EL (cell line): ENCODE measurements at regions not wholly inside any gene's neighbourhood (a gene's known extent, or its start where the extent isn't known, plus 50 kb on each side); places are given as distances from the start of the nearest gene placed in this dataset.
A peak's percentile ranks its signal among the peaks of the same experiment; 100 is the strongest.
"Not testable (repeated sequence)": the region's sequence is repeated elsewhere in the genome, so short reads cannot be mapped to it uniquely, and the experiment has no call there.

Experiments used
- DNase-seq: peaks from one replicate; pipeline ENCODE4 v3.0.0-alpha.2; 2016

DNA sequence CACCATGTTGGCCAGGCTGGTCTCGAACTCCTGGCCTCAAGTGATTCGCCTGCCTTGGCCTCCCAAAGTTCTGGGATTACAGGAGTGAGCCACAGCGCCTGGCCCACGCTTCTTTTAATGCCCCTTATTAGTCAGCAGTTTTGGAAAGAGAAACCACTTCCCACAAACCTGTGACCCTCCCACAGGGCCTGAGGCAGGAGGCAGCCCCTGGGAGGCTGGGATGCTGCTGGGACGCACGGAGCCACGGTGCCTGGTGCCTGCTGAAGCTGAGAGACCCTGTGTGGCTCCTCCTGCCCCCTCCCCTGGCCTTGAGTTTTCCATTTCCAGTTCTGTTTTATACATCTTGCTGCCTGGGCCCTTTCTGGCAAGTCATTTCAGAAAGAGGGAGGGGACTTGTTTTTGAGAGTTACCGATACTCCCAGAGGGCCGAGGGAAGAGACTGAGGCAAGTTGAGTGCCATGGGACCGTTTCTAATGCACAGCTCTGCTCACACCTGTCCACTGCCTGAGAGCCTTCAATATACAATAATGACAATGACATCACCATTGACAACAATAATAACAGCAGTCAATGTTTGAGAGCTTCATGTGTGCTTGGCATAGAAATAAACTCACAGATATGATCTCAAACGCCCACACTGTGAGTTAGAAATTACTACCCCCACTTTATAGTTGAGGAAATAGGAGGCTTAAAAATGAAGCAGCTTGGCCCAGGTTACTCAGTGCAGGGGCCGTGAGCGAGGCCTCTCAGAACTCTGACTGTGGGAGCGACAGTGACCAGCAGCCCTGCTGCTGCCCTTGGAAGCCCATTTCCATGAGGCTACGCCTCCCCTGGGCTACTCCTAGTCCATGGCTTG is 78.1 kb upstream of the YWHAQ start:
- DNase-seq = no peak

DNA sequence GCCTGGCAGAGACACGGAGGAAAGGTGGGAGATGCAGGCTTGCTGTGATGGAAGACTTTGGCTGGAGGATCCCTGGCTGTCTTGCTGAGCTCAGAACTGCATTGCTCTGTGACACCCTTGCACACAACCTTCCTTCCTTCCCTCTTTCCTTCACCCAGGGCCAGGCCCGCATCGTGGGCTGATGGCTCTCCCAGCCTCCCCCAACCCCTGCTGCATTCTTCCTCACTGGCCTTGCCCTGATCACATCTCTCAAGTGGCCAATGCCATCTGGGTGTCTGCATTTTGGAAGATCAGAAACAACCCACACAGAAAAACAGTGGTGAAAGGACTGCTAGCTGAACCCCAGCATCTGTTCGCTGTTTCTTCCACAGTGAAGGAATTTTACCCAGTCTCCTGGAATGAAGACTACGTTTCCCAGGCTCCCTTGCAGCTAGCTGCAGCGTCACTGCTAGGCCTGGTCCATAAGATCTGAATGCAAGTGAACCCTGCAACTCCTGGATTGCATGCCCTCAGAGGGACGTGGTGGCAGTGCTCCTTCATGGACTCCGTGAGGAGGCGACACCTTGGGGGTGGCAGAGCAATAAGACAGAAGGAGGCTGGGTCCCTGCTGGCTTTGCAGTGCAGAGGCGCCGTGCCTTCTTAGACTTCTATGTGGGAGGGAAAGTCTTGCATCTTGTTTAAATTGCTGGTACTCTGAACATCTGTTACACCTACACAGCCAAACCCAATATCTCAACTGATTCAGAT is 78.9 kb upstream of the YWHAQ start:
- DNase-seq = no peak

GRCh38 chr2:9710311-9710710 is 79.5 kb upstream of the YWHAQ start:
- DNase-seq = no peak

DNA sequence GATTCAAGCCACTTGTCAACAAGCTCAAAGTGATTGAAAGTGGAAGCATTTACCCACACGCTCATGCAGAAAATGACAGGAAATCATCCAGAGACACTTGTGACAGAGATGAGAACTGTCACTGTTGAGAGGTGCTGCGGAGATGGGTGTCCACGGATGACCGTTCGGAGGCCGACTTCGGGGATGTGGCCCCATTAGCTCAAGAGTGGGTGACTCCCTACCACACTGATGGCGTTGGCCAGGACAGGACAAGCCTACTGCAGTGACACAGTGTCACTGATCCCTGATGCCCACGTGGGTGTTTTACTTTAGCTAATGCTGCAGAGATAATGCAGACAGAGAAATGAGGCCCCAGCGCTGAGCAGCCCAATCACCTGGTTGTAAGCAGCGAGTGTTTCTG is 81.5 kb upstream of the YWHAQ start:
- DNase-seq = no peak

GRCh38 chr2:9714630-9715214 is 83.9 kb upstream of the YWHAQ start:
- DNase-seq = no peak

DNA sequence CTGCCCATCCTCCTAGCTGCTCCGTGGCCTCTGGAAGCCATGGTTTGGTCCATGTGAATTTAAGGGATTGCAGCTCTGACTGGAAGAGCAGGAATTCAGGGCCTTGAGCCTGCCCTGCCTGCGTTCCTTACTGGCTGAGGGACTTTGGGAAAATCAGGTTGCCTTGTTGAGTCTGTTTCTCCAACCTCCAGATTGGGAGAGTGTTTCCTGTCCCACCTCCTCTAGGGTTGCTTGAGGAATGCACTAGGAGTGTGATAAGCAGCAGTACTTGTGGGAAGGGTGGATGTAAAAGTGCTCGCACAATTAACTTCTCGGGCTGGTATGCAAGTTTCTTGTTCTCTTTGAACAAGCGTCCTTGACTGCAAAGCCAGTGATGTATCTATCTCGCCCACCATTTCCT is 84.4 kb upstream of the YWHAQ start:
- DNase-seq = no peak

DNA sequence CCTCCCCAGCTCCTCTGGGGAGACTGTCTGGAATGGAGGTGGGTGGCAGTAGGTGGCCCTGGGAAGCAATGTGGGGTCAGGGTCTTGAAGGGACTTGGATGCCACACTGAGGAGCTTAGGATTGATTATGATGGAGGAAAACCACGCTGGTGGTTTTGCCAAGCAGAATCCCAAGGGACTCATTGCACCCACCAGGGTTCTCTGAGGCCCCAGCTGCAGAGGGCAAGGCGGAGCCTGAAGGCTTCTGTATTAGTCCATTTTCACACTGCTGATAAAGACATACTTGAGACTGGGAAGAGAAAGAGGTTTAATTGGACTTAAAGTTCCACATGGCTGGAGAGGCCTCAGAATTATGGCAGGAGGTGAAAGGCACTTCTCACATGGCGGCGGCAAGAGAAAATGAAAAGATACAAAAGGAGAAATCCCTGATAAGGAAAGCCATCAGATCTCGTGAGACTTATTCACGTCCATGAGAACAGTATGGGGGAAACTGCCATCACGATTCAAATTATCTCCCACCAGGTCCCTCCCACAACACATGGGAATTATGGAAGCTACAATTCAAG is 87.2 kb upstream of the YWHAQ start:
- no peak for DNase-seq

DNA sequence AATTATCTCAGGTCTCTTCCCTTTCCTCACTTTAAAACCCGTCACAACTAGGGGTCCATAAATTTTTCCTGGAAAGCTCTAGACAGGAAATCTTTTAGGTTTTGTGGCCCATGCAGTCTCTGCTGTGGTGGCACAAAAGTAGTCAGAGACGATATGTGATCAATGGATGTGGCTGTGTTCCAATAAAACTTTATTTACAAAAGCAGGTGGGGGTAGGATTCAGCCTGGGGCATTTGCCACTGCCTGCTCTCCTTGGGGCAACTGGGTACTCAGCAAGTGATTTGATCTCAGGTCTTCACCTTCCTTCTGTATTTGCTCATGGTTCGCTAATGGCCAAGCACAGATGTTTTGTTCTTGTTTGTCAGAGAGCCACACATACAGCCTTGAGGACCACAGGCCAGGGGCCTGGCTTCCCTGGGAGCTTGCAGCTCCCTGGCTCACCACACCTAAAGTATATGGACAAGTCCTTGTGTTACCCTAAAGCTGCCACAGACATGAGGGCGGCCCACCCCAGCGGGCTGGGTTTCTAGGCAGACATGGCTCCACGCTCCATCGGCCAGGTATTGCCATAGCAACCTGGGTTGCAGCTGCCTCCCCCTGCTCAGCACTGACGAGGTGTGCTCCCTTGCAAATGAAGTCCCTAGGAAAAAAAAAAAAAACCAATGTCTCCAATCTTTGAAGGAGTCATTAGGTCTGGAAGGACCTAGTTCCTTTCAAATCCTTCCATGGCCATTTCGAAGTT is 89.7 kb upstream of the YWHAQ start:
- DNase-seq = no peak

DNA sequence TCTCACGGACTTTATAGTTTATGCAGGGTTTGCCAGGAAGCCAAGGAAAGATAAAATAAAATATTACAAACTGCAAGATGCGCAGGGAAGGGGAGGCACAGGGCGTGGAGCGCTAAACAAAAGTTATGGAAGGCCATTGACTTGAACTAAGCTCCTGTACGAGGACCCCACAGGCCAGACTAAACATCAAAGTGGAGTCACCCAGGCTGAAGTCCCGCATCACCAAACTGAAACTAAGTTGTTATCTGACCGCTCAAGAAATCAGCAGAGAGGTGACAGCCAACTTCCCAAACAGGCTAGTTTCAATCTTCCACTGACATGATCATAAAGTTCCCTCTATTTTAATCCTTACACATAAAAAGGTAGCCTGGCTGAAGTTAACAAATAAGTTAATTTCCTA is 90.5 kb upstream of the YWHAQ start:
- no peak for DNase-seq

- no peak for DNase-seq
These were observed 91.7 kb upstream of the YWHAQ start for GRCh38 chr2:9722451-9722850.

DNA sequence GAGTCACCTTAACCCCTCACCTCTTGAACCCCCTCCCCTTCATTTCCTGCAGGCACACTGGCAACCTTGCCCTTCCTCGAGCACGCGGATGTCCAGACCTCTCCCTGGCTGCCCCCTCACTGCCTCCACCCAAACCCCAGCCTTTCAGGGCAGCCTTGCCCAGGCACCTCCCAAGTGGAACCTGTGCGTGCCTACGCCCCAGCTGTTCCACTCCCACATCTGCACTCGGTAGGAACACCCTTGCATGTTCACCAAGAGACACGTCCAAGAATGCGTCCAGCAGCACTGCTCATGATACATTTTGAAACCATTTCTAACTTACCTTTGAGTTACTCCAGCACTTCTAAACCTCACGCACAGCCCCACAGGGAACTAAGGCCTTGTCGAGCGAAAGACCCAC is 93.8 kb upstream of the YWHAQ start:
- DNase-seq = no peak

GRCh38 chr2:9725106-9725505 is 94.3 kb upstream of the YWHAQ start:
- no peak for DNase-seq

DNA sequence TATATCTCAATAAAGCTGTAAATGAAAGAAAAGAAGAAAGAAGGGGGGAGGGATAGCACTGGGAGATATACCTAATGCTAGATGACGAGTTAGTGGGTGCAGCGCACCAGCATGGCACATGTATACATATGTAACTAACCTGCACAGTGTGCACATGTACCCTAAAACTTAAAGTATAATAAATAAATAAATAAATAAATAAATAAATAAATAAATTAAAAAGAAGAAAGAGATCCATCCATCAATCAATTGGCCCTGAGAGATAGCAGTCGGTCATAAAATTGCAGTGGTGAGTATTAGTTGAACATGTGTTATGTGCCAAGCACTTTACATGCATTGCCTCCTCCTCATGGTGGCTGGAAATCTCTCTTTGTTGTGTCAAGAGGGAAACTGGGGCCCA is 95.2 kb upstream of the YWHAQ start:
- not testable (repeated sequence) for DNase-seq

DNA sequence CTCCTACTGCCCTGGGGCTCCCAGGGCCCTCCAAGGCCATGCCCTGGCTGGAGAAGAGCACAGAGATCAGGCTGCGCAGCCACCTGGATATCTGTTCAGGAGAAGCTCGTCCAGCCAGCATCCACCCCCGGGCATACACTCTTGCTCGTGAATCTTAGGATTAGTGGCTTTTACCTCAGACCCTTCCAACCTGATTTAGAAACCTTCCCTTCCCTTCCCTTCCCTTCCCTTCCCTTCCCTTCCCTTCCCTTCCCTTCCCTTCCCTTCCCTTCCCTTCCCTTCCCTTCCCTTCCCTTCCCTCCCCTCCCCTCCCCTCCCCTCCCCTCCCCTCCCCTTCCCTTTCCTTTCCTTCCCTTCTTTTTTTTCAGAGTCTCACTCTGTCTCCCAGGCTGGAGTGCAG is 99.7 kb upstream of the YWHAQ start:
- DNase-seq = not testable (repeated sequence)

DNA sequence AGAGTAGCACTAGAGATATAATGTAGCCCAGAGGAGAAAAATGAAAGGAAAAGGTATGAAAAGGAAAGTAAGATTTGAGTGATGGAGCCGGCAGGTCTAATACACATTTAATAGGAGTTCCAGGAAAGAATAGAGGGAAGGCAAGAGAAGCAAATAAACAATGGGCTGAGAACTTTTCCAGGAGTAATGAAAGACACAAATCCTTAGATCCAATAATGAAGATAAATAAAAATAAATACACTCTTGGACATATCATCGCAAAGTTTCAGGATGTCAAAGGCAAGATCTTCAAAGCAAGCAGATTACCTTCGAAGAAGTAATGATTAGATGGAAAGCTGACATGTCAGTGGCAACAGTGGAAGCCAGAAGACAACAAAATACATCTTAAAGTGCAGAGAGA is 102.0 kb upstream of the YWHAQ start:
- no peak for DNase-seq

GRCh38 chr2:9734308-9734707 is 103.5 kb upstream of the YWHAQ start:
- no peak for DNase-seq

DNA sequence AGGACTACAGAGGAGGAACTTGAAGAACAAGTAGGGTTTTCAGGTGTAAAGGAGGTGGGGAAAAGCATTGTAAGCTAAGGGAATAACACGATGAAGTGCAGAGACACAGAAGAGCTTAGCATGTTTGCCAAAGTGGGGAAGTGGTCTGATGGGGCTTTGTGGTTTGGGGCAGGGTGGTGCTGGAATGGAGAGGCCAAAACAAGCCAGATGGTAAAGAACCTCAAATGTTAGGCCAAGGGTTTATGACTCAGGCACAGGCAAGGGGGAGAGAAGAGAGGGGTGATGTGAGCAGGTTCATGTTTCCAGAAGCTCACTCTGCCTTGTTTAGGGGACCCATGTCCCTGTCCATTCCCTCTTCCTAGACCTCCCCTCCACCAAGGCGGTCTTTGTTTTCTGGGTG is 104.5 kb upstream of the YWHAQ start:
- DNase-seq = no peak

- no peak for DNase-seq
These were observed 105.2 kb upstream of the YWHAQ start for GRCh38 chr2:9736021-9736420.

- DNase-seq = peak; percentile 26
These were observed 106.0 kb upstream of the TAF1B start for GRCh38 chr2:9737053-9737875.

DNA sequence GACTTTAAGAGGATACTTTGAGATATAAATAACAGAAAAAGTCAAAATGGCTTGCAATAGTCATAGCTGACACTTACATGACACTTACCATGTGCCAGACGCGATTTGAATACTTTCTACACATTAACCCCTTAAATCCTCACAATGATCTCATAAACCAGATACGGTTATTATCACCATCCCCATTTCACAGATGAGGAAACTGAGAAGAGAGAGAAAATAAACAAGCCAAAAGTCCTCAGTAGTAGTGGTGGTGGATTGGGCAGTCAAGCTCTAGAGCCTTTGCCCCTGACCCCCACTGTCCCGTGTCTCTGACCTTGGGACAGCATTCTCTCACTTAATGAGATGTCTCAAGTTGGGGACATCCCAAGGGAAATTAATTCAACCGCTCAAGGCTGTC is 105.2 kb upstream of the TAF1B start:
- DNase-seq = no peak

DNA sequence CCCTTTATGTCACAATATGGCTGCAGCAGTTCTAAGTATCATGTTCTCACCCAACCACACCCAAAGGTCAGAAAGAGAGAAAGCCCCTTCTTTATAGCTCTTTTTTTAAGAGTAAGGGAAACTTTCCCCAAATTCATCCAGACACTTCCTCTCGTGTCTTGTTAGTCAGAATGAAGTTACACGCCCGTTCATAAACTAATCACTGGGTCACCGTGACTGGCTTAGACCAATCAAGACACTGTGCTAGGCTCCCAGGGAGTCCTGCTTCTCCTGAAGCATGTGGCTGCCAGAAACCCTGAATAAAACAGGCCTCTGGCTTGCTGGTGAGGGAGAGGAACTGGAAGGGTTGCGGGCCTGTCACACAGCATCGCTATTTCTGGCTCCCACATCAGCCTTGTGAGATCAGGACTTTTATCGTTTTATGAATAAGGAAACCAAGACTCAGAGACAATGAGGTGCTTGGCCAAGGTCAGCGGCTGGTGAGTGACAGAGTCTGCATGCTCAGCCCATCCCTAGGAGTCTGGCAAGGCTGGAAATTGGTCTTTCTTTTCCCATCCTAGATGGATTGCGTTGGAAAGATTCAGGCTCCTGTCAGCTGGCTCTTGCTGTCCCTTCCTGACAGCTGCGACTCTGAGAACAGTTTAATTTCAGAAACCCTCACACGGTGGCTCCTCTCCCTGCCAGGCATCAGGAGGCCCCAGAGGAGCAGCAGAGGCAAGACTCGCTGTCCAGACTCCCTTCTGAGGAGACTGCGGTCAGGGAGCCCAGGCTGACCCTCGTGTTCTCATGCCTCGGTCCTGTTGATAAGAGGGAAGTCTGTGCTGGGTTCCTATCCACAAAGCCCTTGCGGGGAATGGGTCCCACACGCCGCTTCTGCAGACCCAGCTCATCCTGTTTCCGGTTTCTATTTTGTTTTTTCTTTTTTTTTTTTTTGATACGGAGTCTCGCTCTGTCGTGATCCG is 104.5 kb upstream of the TAF1B start:
- no peak for DNase-seq
